Transverse colon (tissue), 4 donors: ENCODE measurements at regions not wholly inside any gene's neighbourhood (a gene's known extent, or its start where the extent isn't known, plus 50 kb on each side); places are given as distances from the start of the nearest gene placed in this dataset.

Experiments used
- EP300 ChIP-seq: sonication (generic); formaldehyde crosslinking; IDR thresholded peaks from one replicate; pipeline ENCODE4 v1.6.1; 2017; ENCODE audit warnings: antibody characterized with exemption, low read depth
- POLR2A ChIP-seq: fragments of 450-650 bp; IDR thresholded peaks from one replicate; pipeline ENCODE4 v1.6.1; 2016; ENCODE audit warnings: antibody characterized with exemption, mild to moderate bottlenecking, moderate library complexity
- POLR2AphosphoS5 ChIP-seq, 3 donors: sonication (generic); formaldehyde crosslinking; IDR thresholded peaks; one replicate each; pipeline ENCODE4 v1.6.1; 2016; ENCODE audit warnings: antibody characterized with exemption in 3 of 3
- TF ChIP-seq, protein P1 (sequence below), 5 experiments: fragments of 200-600 bp in 3 of 5; fragments of 450-650 bp in 2 of 5; sonication (generic) in 3 of 5; IDR thresholded peaks; 1 replicate in 2 of 5; 2 replicates in 3 of 5; pipeline ENCODE4 v1.5.1; 2016 to 2017; ENCODE audit warnings: antibody characterized with exemption in 5 of 5, inconsistent platforms in 3 of 5, mild to moderate bottlenecking in 2 of 5, moderate library complexity in 1 of 5

DNA sequence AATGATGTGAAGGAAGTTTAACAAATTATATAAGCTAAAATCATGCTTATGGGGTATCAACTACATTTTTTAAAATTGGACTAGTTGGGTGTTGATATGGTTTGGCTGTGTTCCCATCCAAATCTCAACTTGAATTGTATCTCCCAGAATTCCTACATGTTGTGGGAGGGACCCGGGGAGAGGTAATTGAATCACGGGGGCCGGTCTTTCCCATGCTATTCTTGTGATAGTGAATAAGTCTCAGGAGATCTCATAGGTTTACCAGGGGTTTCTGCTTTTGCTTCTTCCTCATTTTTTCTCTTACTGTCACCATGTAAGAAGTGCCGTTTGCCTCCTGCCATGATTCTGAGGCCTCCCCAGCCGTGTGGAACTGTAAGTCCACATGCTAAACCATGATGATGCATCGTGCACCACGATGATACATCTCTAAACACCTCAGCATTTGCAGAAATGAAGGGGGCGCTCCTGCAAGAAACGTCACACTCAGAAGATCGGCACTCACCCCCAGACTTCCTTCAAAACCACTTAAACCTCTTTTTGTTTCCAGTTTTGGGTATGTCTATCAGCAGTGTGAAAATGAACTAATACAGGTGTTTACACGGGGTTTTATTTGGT, 340.0 kb downstream of the SHANK2 start:
- TF ChIP-seq, protein P1, sequence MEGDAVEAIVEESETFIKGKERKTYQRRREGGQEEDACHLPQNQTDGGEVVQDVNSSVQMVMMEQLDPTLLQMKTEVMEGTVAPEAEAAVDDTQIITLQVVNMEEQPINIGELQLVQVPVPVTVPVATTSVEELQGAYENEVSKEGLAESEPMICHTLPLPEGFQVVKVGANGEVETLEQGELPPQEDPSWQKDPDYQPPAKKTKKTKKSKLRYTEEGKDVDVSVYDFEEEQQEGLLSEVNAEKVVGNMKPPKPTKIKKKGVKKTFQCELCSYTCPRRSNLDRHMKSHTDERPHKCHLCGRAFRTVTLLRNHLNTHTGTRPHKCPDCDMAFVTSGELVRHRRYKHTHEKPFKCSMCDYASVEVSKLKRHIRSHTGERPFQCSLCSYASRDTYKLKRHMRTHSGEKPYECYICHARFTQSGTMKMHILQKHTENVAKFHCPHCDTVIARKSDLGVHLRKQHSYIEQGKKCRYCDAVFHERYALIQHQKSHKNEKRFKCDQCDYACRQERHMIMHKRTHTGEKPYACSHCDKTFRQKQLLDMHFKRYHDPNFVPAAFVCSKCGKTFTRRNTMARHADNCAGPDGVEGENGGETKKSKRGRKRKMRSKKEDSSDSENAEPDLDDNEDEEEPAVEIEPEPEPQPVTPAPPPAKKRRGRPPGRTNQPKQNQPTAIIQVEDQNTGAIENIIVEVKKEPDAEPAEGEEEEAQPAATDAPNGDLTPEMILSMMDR (IDR thresholded peaks at IDR 0.05) = no peak
- no peak for TF ChIP-seq POLR2A
- no peak for TF ChIP-seq POLR2AphosphoS5 (IDR thresholded peaks at IDR 0.05)
- no peak for TF ChIP-seq EP300
